ENCODE measurements at regions not wholly inside any gene's neighbourhood (a gene's known extent, or its start where the extent isn't known, plus 50 kb on each side); places are given as distances from the start of the nearest gene placed in this dataset.

DNA sequence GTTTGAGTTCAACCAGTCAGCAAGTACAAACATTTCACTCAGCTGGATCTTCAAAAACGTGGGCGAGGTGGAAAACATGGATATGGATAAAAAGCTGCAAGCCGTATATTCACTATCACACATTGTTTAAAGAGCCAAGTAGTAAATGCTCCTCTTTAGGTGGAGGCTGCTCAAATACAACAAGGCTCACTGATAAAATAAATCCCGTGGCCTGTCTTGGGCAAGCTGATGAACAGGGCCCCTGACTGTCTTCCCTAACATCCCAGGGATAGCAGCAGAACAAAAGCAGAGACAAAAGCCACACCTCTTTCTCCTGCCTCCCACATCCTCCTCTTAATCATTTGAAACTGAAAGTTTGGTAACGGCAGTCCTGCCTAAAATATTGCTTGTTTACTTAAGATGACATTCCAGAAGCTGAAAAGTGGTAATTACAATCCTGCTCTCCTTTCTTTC, 357.7 kb downstream of the TTLL7 start:
- TF ChIP-seq EZH2phosphoT487 (IDR thresholded peaks at IDR 0.05) (no peak), EZH2 (IDR thresholded peaks at IDR 0.05) (no peak)
- TF ChIP-seq, protein P1, sequence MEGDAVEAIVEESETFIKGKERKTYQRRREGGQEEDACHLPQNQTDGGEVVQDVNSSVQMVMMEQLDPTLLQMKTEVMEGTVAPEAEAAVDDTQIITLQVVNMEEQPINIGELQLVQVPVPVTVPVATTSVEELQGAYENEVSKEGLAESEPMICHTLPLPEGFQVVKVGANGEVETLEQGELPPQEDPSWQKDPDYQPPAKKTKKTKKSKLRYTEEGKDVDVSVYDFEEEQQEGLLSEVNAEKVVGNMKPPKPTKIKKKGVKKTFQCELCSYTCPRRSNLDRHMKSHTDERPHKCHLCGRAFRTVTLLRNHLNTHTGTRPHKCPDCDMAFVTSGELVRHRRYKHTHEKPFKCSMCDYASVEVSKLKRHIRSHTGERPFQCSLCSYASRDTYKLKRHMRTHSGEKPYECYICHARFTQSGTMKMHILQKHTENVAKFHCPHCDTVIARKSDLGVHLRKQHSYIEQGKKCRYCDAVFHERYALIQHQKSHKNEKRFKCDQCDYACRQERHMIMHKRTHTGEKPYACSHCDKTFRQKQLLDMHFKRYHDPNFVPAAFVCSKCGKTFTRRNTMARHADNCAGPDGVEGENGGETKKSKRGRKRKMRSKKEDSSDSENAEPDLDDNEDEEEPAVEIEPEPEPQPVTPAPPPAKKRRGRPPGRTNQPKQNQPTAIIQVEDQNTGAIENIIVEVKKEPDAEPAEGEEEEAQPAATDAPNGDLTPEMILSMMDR (IDR thresholded peaks at IDR 0.05) = no peak
